NT2/D1 (cell line): ENCODE measurements at regions not wholly inside any gene's neighbourhood (a gene's known extent, or its start where the extent isn't known, plus 50 kb on each side); places are given as distances from the start of the nearest gene placed in this dataset.

ENCODE experiments used
- DNase-seq: peaks from one replicate; pipeline ENCODE4 v3.0.0-alpha.2; 2011; ENCODE audit warnings: low read depth, low spot score
- H3K27me3 ChIP-seq: 2 replicates; pipeline ENCODE4 v1.6.0; 2011; ENCODE audit warnings: mild to moderate bottlenecking; ENCODE audit not compliant: insufficient read length, insufficient read depth
- H3K36me3 ChIP-seq: 2 replicates; pipeline ENCODE4 v1.6.1; 2011; ENCODE audit warnings: mild to moderate bottlenecking, low read length, mixed read lengths; ENCODE audit not compliant: insufficient read depth, insufficient read length
- H3K4me1 ChIP-seq: 2 replicates; pipeline ENCODE4 v1.5.1; 2011; ENCODE audit not compliant: insufficient read depth, insufficient read length
- H3K4me3 ChIP-seq: 2 replicates; pipeline ENCODE4 v1.5.1; 2011; ENCODE audit warnings: low read depth; ENCODE audit not compliant: insufficient read length
- H3K9ac ChIP-seq: 2 replicates; pipeline ENCODE4 v1.6.0; 2011; ENCODE audit warnings: low read depth; ENCODE audit not compliant: insufficient read length
- H3K9me3 ChIP-seq: 2 replicates; pipeline ENCODE4 v1.5.1; 2011; ENCODE audit warnings: mild to moderate bottlenecking, low read length; ENCODE audit not compliant: insufficient read depth
- SUZ12 ChIP-seq: IDR thresholded peaks from 2 replicates; pipeline ENCODE4 v1.6.1; 2011; ENCODE audit not compliant: insufficient read length, insufficient read depth; ENCODE audit errors: extremely low read depth
- YY1 ChIP-seq: IDR thresholded peaks from 2 replicates; pipeline ENCODE4 v1.6.1; 2011; ENCODE audit not compliant: insufficient read length, insufficient read depth
- ZNF274 ChIP-seq: IDR thresholded peaks from 2 replicates; pipeline ENCODE4 v1.6.1; 2011; ENCODE audit warnings: mild to moderate bottlenecking, low read depth, low read length

- no peaks in the 10 kb centered on the region for H3K4me1 ChIP-seq
- H3K9me3 ChIP-seq = no peaks in the 10 kb centered on the region
- H3K27me3 ChIP-seq = no peaks in the 10 kb centered on the region
- DNase-seq = no peak
- H3K36me3 ChIP-seq = no peaks in the 10 kb centered on the region
- no peak overlapping the region for H3K9ac ChIP-seq
- no peak overlapping the region for H3K4me3 ChIP-seq
- TF ChIP-seq YY1 = no peak
- no peak for TF ChIP-seq ZNF274
- no peak for TF ChIP-seq SUZ12
Measured at GRCh38 chrY:7471976-7472375, 560.4 kb upstream of the AMELY start.

- H3K4me3 ChIP-seq = no peak overlapping the region
- TF ChIP-seq YY1 = no peak
- TF ChIP-seq ZNF274 = no peak
- TF ChIP-seq SUZ12 = no peak
- no peak overlapping the region for H3K9ac ChIP-seq
- no peaks in the 10 kb centered on the region for H3K36me3 ChIP-seq
- DNase-seq = no peak
- no peaks in the 10 kb centered on the region for H3K4me1 ChIP-seq
- no peaks in the 10 kb centered on the region for H3K9me3 ChIP-seq
- H3K27me3 ChIP-seq = no peaks in the 10 kb centered on the region
Measured at GRCh38 chrY:7470037-7470436, 558.5 kb upstream of the AMELY start.

GRCh38 chrY:7468951-7469745 lies 557.6 kb upstream of the AMELY start:
- no peak for TF ChIP-seq SUZ12
- TF ChIP-seq YY1 = no peak
- no peak for TF ChIP-seq ZNF274
- no peak overlapping the region for H3K9ac ChIP-seq
- no peaks in the 10 kb centered on the region for H3K4me1 ChIP-seq
- H3K36me3 ChIP-seq = no peaks in the 10 kb centered on the region
- no peak overlapping the region for H3K4me3 ChIP-seq
- no peaks in the 10 kb centered on the region for H3K9me3 ChIP-seq
- H3K27me3 ChIP-seq = no peaks in the 10 kb centered on the region
- no peak for DNase-seq

GRCh38 chrY:7467796-7468520 lies 556.4 kb upstream of the AMELY start:
- Histone ChIP-seq H3K4me1 (no peaks in the 10 kb centered on the region), H3K36me3 (no peaks in the 10 kb centered on the region), H3K4me3 (no peak overlapping the region), H3K27me3 (no peaks in the 10 kb centered on the region), H3K9me3 (no peaks in the 10 kb centered on the region), H3K9ac (no peak overlapping the region)
- DNase-seq = no peak
- TF ChIP-seq SUZ12 = no peak

- Histone ChIP-seq H3K9me3 (no peaks in the 10 kb centered on the region), H3K27me3 (no peaks in the 10 kb centered on the region), H3K9ac (no peak overlapping the region), H3K36me3 (no peaks in the 10 kb centered on the region), H3K4me1 (no peaks in the 10 kb centered on the region), H3K4me3 (no peak overlapping the region)
- TF ChIP-seq SUZ12 = no peak
- no peak for TF ChIP-seq ZNF274
- no peak for TF ChIP-seq YY1
- DNase-seq = no peak
Measured at GRCh38 chrY:7465185-7465621, 553.7 kb upstream of the AMELY start.

- H3K4me3 ChIP-seq = no peak overlapping the region
- no peaks in the 10 kb centered on the region for H3K9me3 ChIP-seq
- H3K36me3 ChIP-seq = no peaks in the 10 kb centered on the region
- H3K9ac ChIP-seq = no peak overlapping the region
- H3K27me3 ChIP-seq = no peaks in the 10 kb centered on the region
- DNase-seq = no peak
- H3K4me1 ChIP-seq = no peaks in the 10 kb centered on the region
- TF ChIP-seq YY1 (no peak), SUZ12 (no peak), ZNF274 (no peak)
Measured at GRCh38 chrY:7464742-7465141, 553.2 kb upstream of the AMELY start.

- H3K9me3 ChIP-seq = no peaks in the 10 kb centered on the region
- H3K36me3 ChIP-seq = no peaks in the 10 kb centered on the region
- TF ChIP-seq SUZ12 = no peak
- TF ChIP-seq YY1 = no peak
- no peak for TF ChIP-seq ZNF274
- H3K27me3 ChIP-seq = no peaks in the 10 kb centered on the region
- no peaks in the 10 kb centered on the region for H3K4me1 ChIP-seq
- DNase-seq = no peak
- no peak overlapping the region for H3K9ac ChIP-seq
- no peak overlapping the region for H3K4me3 ChIP-seq
Measured at GRCh38 chrY:7463711-7464110, 552.2 kb upstream of the AMELY start.
